Tibial nerve (tissue), 4 donors: ENCODE measurements at regions not wholly inside any gene's neighbourhood (a gene's known extent, or its start where the extent isn't known, plus 50 kb on each side); places are given as distances from the start of the nearest gene placed in this dataset.
A peak's percentile ranks its signal among the peaks of the same experiment; 100 is the strongest.
"Not testable (repeated sequence)": the region's sequence is repeated elsewhere in the genome, so short reads cannot be mapped to it uniquely, and the experiment has no call there.

Experiments
- DNase-seq, 2 donors: peaks; one replicate each; pipeline ENCODE4 v3.0.0-alpha.2; 2019; ENCODE audit warnings: low spot score in 2 of 2
- H3K27ac ChIP-seq, 4 donors: fragments of 200-600 bp; sonication (generic) in 3 of 4; one replicate each; pipeline ENCODE4 v1.5.1; 2017 to 2019; ENCODE audit warnings: mild to moderate bottlenecking in 1 of 4
- H3K27me3 ChIP-seq, 2 donors: fragments of 200-600 bp; sonication (generic) in 1 of 2; one replicate each; pipeline versions ENCODE4 v1.5.1 to v1.6.0; 2017 to 2019
- H3K36me3 ChIP-seq, 3 donors: fragments of 200-600 bp; sonication (generic); one replicate each; pipeline ENCODE4 v1.5.1; 2018 to 2019
- H3K4me1 ChIP-seq, 4 donors: fragments of 200-600 bp; sonication (generic) in 3 of 4; one replicate each; pipeline ENCODE4 v1.5.1; 2017 to 2019
- H3K4me3 ChIP-seq, 4 donors: fragments of 200-600 bp; sonication (generic) in 3 of 4; one replicate each; pipeline ENCODE4 v1.5.1; 2017 to 2019; ENCODE audit warnings: mild to moderate bottlenecking in 1 of 4, moderate library complexity in 1 of 4
- H3K9me3 ChIP-seq, 4 donors: fragments of 200-600 bp; sonication (generic) in 3 of 4; one replicate each; pipeline ENCODE4 v1.5.1; 2017 to 2019
- CTCF ChIP-seq, 5 experiments: fragments of 200-600 bp in 3 of 5; fragments of 450-650 bp in 2 of 5; sonication (generic) in 3 of 5; IDR thresholded peaks; one replicate each; pipeline ENCODE4 v1.5.1; 2016 to 2019; ENCODE audit warnings: antibody characterized with exemption in 5 of 5, mild to moderate bottlenecking in 3 of 5, moderate library complexity in 2 of 5
- EP300 ChIP-seq, 2 donors: sonication (generic); formaldehyde crosslinking; IDR thresholded peaks; one replicate each; pipeline ENCODE4 v1.6.1; 2017; ENCODE audit warnings: antibody characterized with exemption in 2 of 2, mild to moderate bottlenecking in 1 of 2
- POLR2A ChIP-seq, 2 donors: fragments of 450-650 bp; IDR thresholded peaks; one replicate each; pipeline ENCODE4 v1.6.1; 2017; ENCODE audit warnings: antibody characterized with exemption in 2 of 2, mild to moderate bottlenecking in 2 of 2, moderate library complexity in 2 of 2
- WGBS, 2 donors: methylation state at CpG; one replicate each; pipeline ENCODE4 v1.1.5; 2018; 5-methylcytosine and 5-hydroxymethylcytosine counted together

- H3K4me1 ChIP-seq, result peaks cover 0 to 10% (median 0%) of the 10 kb centered on the region in 4 donors
- no peak for TF ChIP-seq POLR2A (IDR thresholded peaks at IDR 0.05)
- TF ChIP-seq EP300 (IDR thresholded peaks at IDR 0.05), result no peak
- 83 to 86% methylated on average over 5 of the region's 5 CpGs for WGBS, 2 donors
- no peak overlapping the region for H3K27ac ChIP-seq
- H3K36me3 ChIP-seq, result no peaks in the 10 kb centered on the region
- no peak overlapping the region for H3K4me3 ChIP-seq
- no peak for DNase-seq
- H3K9me3 ChIP-seq, result no peaks in the 10 kb centered on the region
- H3K27me3 ChIP-seq, result peaks cover 0 to 73% of the 10 kb centered on the region in 2 donors
These were observed 149.9 kb downstream of the LMLN start for GRCh38 chr3:198109883-198110282.

- H3K27me3 ChIP-seq, result peaks cover 0 to 84% of the 10 kb centered on the region in 2 donors
- H3K36me3 ChIP-seq, result no peaks in the 10 kb centered on the region
- H3K4me1 ChIP-seq, result peaks cover 0 to 10% (median 0%) of the 10 kb centered on the region in 4 donors
- TF ChIP-seq POLR2A (IDR thresholded peaks at IDR 0.05), result no peak
- no peak for TF ChIP-seq EP300 (IDR thresholded peaks at IDR 0.05)
- TF ChIP-seq CTCF (IDR thresholded peaks at IDR 0.05), result no peak
- H3K9me3 ChIP-seq, result no peaks in the 10 kb centered on the region
- H3K4me3 ChIP-seq, result no peak overlapping the region
- 87 to 92% methylated on average over 5 of the region's 5 CpGs for WGBS, 2 donors
- no peak overlapping the region for H3K27ac ChIP-seq
- DNase-seq, result no peak
These were observed 152.0 kb downstream of the LMLN start for GRCh38 chr3:198112031-198112430.

- DNase-seq, result no peak
- H3K4me1 ChIP-seq, result peaks cover 0 to 10% (median 0%) of the 10 kb centered on the region in 4 donors
- peak overlapping the region in 2 of 4 donors; percentile 6 to 13 for H3K4me3 ChIP-seq
- H3K27me3 ChIP-seq, result peaks cover 0 to 74% of the 10 kb centered on the region in 2 donors
- 5 to 7% methylated on average over 45 to 51 of the region's 59 CpGs for WGBS, 2 donors
- no peaks in the 10 kb centered on the region for H3K36me3 ChIP-seq
- H3K9me3 ChIP-seq, result no peaks in the 10 kb centered on the region
- no peak overlapping the region for H3K27ac ChIP-seq
- TF ChIP-seq CTCF (IDR thresholded peaks at IDR 0.05) (no peak), POLR2A (IDR thresholded peaks at IDR 0.05) (no peak), EP300 (IDR thresholded peaks at IDR 0.05) (no peak)
These were observed 153.4 kb downstream of the LMLN start for GRCh38 chr3:198113206-198114053.

GRCh38 chr3:198114516-198114915 is 154.5 kb downstream of the LMLN start:
- WGBS, 2 donors, result 86 to 94% methylated on average over 7 of the region's 7 CpGs
- not testable (repeated sequence) for H3K27ac ChIP-seq, DNase-seq, H3K9me3 ChIP-seq, H3K4me3 ChIP-seq, H3K36me3 ChIP-seq
- Histone ChIP-seq H3K4me1 (peaks cover 0 to 10% (median 0%) of the 10 kb centered on the region in 4 donors), H3K27me3 (peaks cover 0 to 65% of the 10 kb centered on the region in 2 donors)

GRCh38 chr3:198122184-198122583 is 162.2 kb downstream of the LMLN start:
- DNase-seq, H3K27me3 ChIP-seq, H3K9me3 ChIP-seq, H3K36me3 ChIP-seq, H3K4me1 ChIP-seq, H3K4me3 ChIP-seq, H3K27ac ChIP-seq: not testable (repeated sequence)
- WGBS, 2 donors, result 78% methylated on average over 3 of the region's 8 CpGs; no CpG with 5 or more reads in 1 of the 2 donors

- H3K4me3 ChIP-seq, H3K27ac ChIP-seq, DNase-seq, H3K36me3 ChIP-seq, H3K9me3 ChIP-seq, H3K4me1 ChIP-seq, H3K27me3 ChIP-seq: not testable (repeated sequence)
- WGBS, 2 donors, result 54% methylated on average over 6 to 8 of the region's 12 CpGs
These were observed 177.2 kb downstream of the LMLN start for GRCh38 chr3:198137038-198137835.

- H3K27ac ChIP-seq, H3K4me1 ChIP-seq, H3K9me3 ChIP-seq, H3K27me3 ChIP-seq, H3K4me3 ChIP-seq, DNase-seq, H3K36me3 ChIP-seq: not testable (repeated sequence)
- WGBS, 2 donors, result 89% methylated on average over 6 of the region's 10 CpGs; no CpG with 5 or more reads in 1 of the 2 donors
These were observed 178.2 kb downstream of the LMLN start for GRCh38 chr3:198138205-198138604.

- H3K27ac ChIP-seq, H3K4me1 ChIP-seq, H3K4me3 ChIP-seq, H3K36me3 ChIP-seq, H3K9me3 ChIP-seq, H3K27me3 ChIP-seq, DNase-seq: not testable (repeated sequence)
- 23 to 27% methylated on average over 2 to 4 of the region's 4 CpGs for WGBS, 2 donors
These were observed 179.0 kb downstream of the LMLN start for GRCh38 chr3:198139037-198139436.

GRCh38 chr3:198139513-198140167 is 179.6 kb downstream of the LMLN start:
- not testable (repeated sequence) for H3K36me3 ChIP-seq, H3K4me1 ChIP-seq, H3K27ac ChIP-seq, H3K4me3 ChIP-seq, H3K27me3 ChIP-seq, H3K9me3 ChIP-seq, DNase-seq
- WGBS, 2 donors, result 58 to 66% methylated on average over 8 of the region's 8 CpGs

GRCh38 chr3:198143300-198144137 is 183.5 kb downstream of the LMLN start:
- DNase-seq, H3K4me3 ChIP-seq, H3K27ac ChIP-seq, H3K27me3 ChIP-seq, H3K9me3 ChIP-seq, H3K36me3 ChIP-seq: not testable (repeated sequence)
- peaks cover 0 to 11% (median 0%) of the 10 kb centered on the region in 4 donors for H3K4me1 ChIP-seq
- WGBS, 2 donors, result 43 to 50% methylated on average over 3 to 11 of the region's 15 CpGs
